ENCODE measurements at regions not wholly inside any gene's neighbourhood (a gene's known extent, or its start where the extent isn't known, plus 50 kb on each side); places are given as distances from the start of the nearest gene placed in this dataset.
"Not testable (repeated sequence)": the region's sequence is repeated elsewhere in the genome, so short reads cannot be mapped to it uniquely, and the experiment has no call there.

- not testable (repeated sequence) for DNase-seq; H3K4me3 ChIP-seq (ENCODE audit: low read length); H3K27ac ChIP-seq (ENCODE audit: low read length); H3K9me3 ChIP-seq (replicated peaks; ENCODE audit: control insufficient read depth, low read depth, low read length); H3K36me3 ChIP-seq (ENCODE audit: control insufficient read depth, insufficient read depth, low read length); H3K4me1 ChIP-seq (ENCODE audit: control insufficient read depth, insufficient read depth, low read length); H3K27me3 ChIP-seq (ENCODE audit: control insufficient read depth, insufficient read depth, low read length)
- 74% methylated on average over 4 of the region's 7 CpGs for WGBS (ENCODE audit: insufficient coverage)
These were observed 123.8 kb upstream of the MXRA5 start for GRCh38 chrX:3470211-3470679.

- WGBS (ENCODE audit: insufficient coverage), result 100% methylated on average over 2 of the region's 2 CpGs
- no peak for DNase-seq
These were observed 121.6 kb upstream of the MXRA5 start for GRCh38 chrX:3468031-3468430.

GRCh38 chrX:3465017-3465416 lies 118.6 kb upstream of the MXRA5 start:
- Histone ChIP-seq H3K27me3 (ENCODE audit: control insufficient read depth, insufficient read depth, low read length) (peaks cover 2% of the 10 kb centered on the region), H3K4me1 (ENCODE audit: control insufficient read depth, insufficient read depth, low read length) (no peaks in the 10 kb centered on the region), H3K36me3 (ENCODE audit: control insufficient read depth, insufficient read depth, low read length) (no peaks in the 10 kb centered on the region), H3K27ac (ENCODE audit: low read length) (no peak overlapping the region), H3K4me3 (ENCODE audit: low read length) (no peak overlapping the region), H3K9me3 (replicated peaks; ENCODE audit: control insufficient read depth, low read depth, low read length) (no peaks in the 10 kb centered on the region)
- WGBS (ENCODE audit: insufficient coverage), result 46% methylated on average over 4 of the region's 5 CpGs
- DNase-seq, result no peak

More at GRCh38 chrX:3468031-3468430, 121.6 kb upstream of the MXRA5 start:
- Histone ChIP-seq H3K36me3 (ENCODE audit: control insufficient read depth, insufficient read depth, low read length) (no peaks in the 10 kb centered on the region), H3K9me3 (replicated peaks; ENCODE audit: control insufficient read depth, low read depth, low read length) (no peaks in the 10 kb centered on the region), H3K27me3 (ENCODE audit: control insufficient read depth, insufficient read depth, low read length) (peaks cover 2% of the 10 kb centered on the region), H3K4me1 (ENCODE audit: control insufficient read depth, insufficient read depth, low read length) (no peaks in the 10 kb centered on the region), H3K4me3 (ENCODE audit: low read length) (no peak overlapping the region), H3K27ac (ENCODE audit: low read length) (no peak overlapping the region)

GRCh38 chrX:3462166-3462508 lies 115.7 kb upstream of the MXRA5 start:
- H3K9me3 ChIP-seq (replicated peaks; ENCODE audit: control insufficient read depth, low read depth, low read length), result no peaks in the 10 kb centered on the region
- no peak overlapping the region for H3K4me3 ChIP-seq (ENCODE audit: low read length)
- H3K4me1 ChIP-seq (ENCODE audit: control insufficient read depth, insufficient read depth, low read length), result no peaks in the 10 kb centered on the region
- H3K27ac ChIP-seq (ENCODE audit: low read length), result peak overlapping the region; percentile 29
- no CpG with 5 or more reads among the region's 4 CpGs for WGBS (ENCODE audit: insufficient coverage)
- peak; percentile 43 for DNase-seq
- no peaks in the 10 kb centered on the region for H3K27me3 ChIP-seq (ENCODE audit: control insufficient read depth, insufficient read depth, low read length)
- no peaks in the 10 kb centered on the region for H3K36me3 ChIP-seq (ENCODE audit: control insufficient read depth, insufficient read depth, low read length)

- peak; percentile 66 for DNase-seq
- no peaks in the 10 kb centered on the region for H3K4me1 ChIP-seq (ENCODE audit: control insufficient read depth, insufficient read depth, low read length)
- H3K4me3 ChIP-seq (ENCODE audit: low read length), result no peak overlapping the region
- H3K27ac ChIP-seq (ENCODE audit: low read length), result peak overlapping the region; percentile 37
- H3K36me3 ChIP-seq (ENCODE audit: control insufficient read depth, insufficient read depth, low read length), result no peaks in the 10 kb centered on the region
- H3K27me3 ChIP-seq (ENCODE audit: control insufficient read depth, insufficient read depth, low read length), result no peaks in the 10 kb centered on the region
- 0% methylated on average over 1 of the region's 12 CpGs for WGBS (ENCODE audit: insufficient coverage)
- H3K9me3 ChIP-seq (replicated peaks; ENCODE audit: control insufficient read depth, low read depth, low read length), result no peaks in the 10 kb centered on the region
These were observed 115.1 kb upstream of the MXRA5 start for GRCh38 chrX:3461397-3462165.

- WGBS (ENCODE audit: insufficient coverage), result no CpG with 5 or more reads among the region's 2 CpGs
These were observed 109.3 kb upstream of the MXRA5 start for GRCh38 chrX:3455796-3456195.

GRCh38 chrX:3451571-3451970 lies 105.1 kb upstream of the MXRA5 start:
- Histone ChIP-seq H3K36me3 (ENCODE audit: control insufficient read depth, insufficient read depth, low read length) (no peaks in the 10 kb centered on the region), H3K4me3 (ENCODE audit: low read length) (no peak overlapping the region), H3K27ac (ENCODE audit: low read length) (peak overlapping the region; percentile 87), H3K4me1 (ENCODE audit: control insufficient read depth, insufficient read depth, low read length) (peaks cover 17% of the 10 kb centered on the region), H3K27me3 (ENCODE audit: control insufficient read depth, insufficient read depth, low read length) (no peaks in the 10 kb centered on the region), H3K9me3 (replicated peaks; ENCODE audit: control insufficient read depth, low read depth, low read length) (no peaks in the 10 kb centered on the region)
- peak; percentile 91 for DNase-seq
- WGBS (ENCODE audit: insufficient coverage), result no CpG with 5 or more reads among the region's 8 CpGs

More at GRCh38 chrX:3455796-3456195, 109.3 kb upstream of the MXRA5 start:
- Histone ChIP-seq H3K27me3 (ENCODE audit: control insufficient read depth, insufficient read depth, low read length) (no peaks in the 10 kb centered on the region), H3K4me1 (ENCODE audit: control insufficient read depth, insufficient read depth, low read length) (peaks cover 12% of the 10 kb centered on the region), H3K36me3 (ENCODE audit: control insufficient read depth, insufficient read depth, low read length) (no peaks in the 10 kb centered on the region), H3K27ac (ENCODE audit: low read length) (no peak overlapping the region), H3K4me3 (ENCODE audit: low read length) (no peak overlapping the region), H3K9me3 (replicated peaks; ENCODE audit: control insufficient read depth, low read depth, low read length) (no peaks in the 10 kb centered on the region)
- no peak for DNase-seq

GRCh38 chrX:3450881-3451570 lies 104.6 kb upstream of the MXRA5 start:
- no peak overlapping the region for H3K4me3 ChIP-seq (ENCODE audit: low read length)
- peaks cover 17% of the 10 kb centered on the region for H3K4me1 ChIP-seq (ENCODE audit: control insufficient read depth, insufficient read depth, low read length)
- no peaks in the 10 kb centered on the region for H3K27me3 ChIP-seq (ENCODE audit: control insufficient read depth, insufficient read depth, low read length)
- DNase-seq, result peak; percentile 96
- WGBS (ENCODE audit: insufficient coverage), result no CpG with 5 or more reads among the region's 3 CpGs
- H3K27ac ChIP-seq (ENCODE audit: low read length), result peak overlapping the region; percentile 87
- no peaks in the 10 kb centered on the region for H3K36me3 ChIP-seq (ENCODE audit: control insufficient read depth, insufficient read depth, low read length)
- no peaks in the 10 kb centered on the region for H3K9me3 ChIP-seq (replicated peaks; ENCODE audit: control insufficient read depth, low read depth, low read length)

- no peak for DNase-seq
- WGBS (ENCODE audit: insufficient coverage), result no CpG with 5 or more reads among the region's 4 CpGs
These were observed 102.8 kb upstream of the MXRA5 start for GRCh38 chrX:3449287-3449686.

GRCh38 chrX:3448563-3448962 lies 102.1 kb upstream of the MXRA5 start:
- peak; percentile 48 for DNase-seq

More at GRCh38 chrX:3449287-3449686, 102.8 kb upstream of the MXRA5 start:
- Histone ChIP-seq H3K4me1 (ENCODE audit: control insufficient read depth, insufficient read depth, low read length) (peaks cover 17% of the 10 kb centered on the region), H3K4me3 (ENCODE audit: low read length) (no peak overlapping the region), H3K9me3 (replicated peaks; ENCODE audit: control insufficient read depth, low read depth, low read length) (no peaks in the 10 kb centered on the region), H3K27ac (ENCODE audit: low read length) (peak overlapping the region; percentile 52), H3K36me3 (ENCODE audit: control insufficient read depth, insufficient read depth, low read length) (no peaks in the 10 kb centered on the region), H3K27me3 (ENCODE audit: control insufficient read depth, insufficient read depth, low read length) (no peaks in the 10 kb centered on the region)

More at GRCh38 chrX:3448563-3448962, 102.1 kb upstream of the MXRA5 start:
- H3K27ac ChIP-seq (ENCODE audit: low read length), result peak overlapping the region; percentile 65
- H3K9me3 ChIP-seq (replicated peaks; ENCODE audit: control insufficient read depth, low read depth, low read length), result no peaks in the 10 kb centered on the region
- WGBS (ENCODE audit: insufficient coverage), result 50% methylated on average over 1 of the region's 4 CpGs
- H3K27me3 ChIP-seq (ENCODE audit: control insufficient read depth, insufficient read depth, low read length), result no peaks in the 10 kb centered on the region
- H3K36me3 ChIP-seq (ENCODE audit: control insufficient read depth, insufficient read depth, low read length), result no peaks in the 10 kb centered on the region
- peaks cover 18% of the 10 kb centered on the region for H3K4me1 ChIP-seq (ENCODE audit: control insufficient read depth, insufficient read depth, low read length)
- no peak overlapping the region for H3K4me3 ChIP-seq (ENCODE audit: low read length)
